H1 (cell line): ENCODE measurements at regions not wholly inside any gene's neighbourhood (a gene's known extent, or its start where the extent isn't known, plus 50 kb on each side); places are given as distances from the start of the nearest gene placed in this dataset.

Source experiments
- CTCF ChIA-PET: fragments of 300-600 bp; sonication (Branson Sonifier 250); formaldehyde crosslinking; loops from one replicate; lab custom pipeline; 2021; ENCODE audit not compliant: partially characterized antibody; lab: Charles Lee
- POLR2A ChIA-PET: fragments of 300-600 bp; sonication (Branson Sonifier 250); formaldehyde crosslinking; loops from one replicate; lab custom pipeline; 2021; ENCODE audit warnings: inconsistent platforms; ENCODE audit not compliant: partially characterized antibody; lab: Charles Lee
- DNase-seq, 2 experiments: peaks; one replicate each; pipeline versions ENCODE4 v3.0.0 to v3.0.0-alpha.2; 2010 to 2022; ENCODE audit warnings: low spot score in 2 of 2, low read depth in 1 of 2, mixed read lengths in 1 of 2
- FAIRE-seq: peaks from 2 replicates; lab custom pipeline; 2011; peaks lifted over from hg19 to GRCh38; lab: Jason Lieb, UNC
- H2AFZ ChIP-seq: 2 replicates; pipeline ENCODE4 v1.8.1; 2012; ENCODE audit warnings: low read length, inconsistent platforms
- H2AK5ac ChIP-seq: 2 replicates; pipeline ENCODE4 v1.6.1; 2013; ENCODE audit warnings: low read depth, low read length
- H2BK120ac ChIP-seq: replicated peaks from 2 replicates; pipeline ENCODE3; 2013; ENCODE audit warnings: low read depth, low read length, inconsistent platforms
- H2BK12ac ChIP-seq: 2 replicates; pipeline ENCODE4 v1.6.1; 2013; ENCODE audit warnings: low read depth, low read length
- H2BK15ac ChIP-seq: 2 replicates; pipeline ENCODE4 v1.6.1; 2013; ENCODE audit warnings: low read length
- H2BK20ac ChIP-seq: 2 replicates; pipeline ENCODE4 v1.6.1; 2013; ENCODE audit warnings: low read length
- H2BK5ac ChIP-seq: 2 replicates; pipeline ENCODE4 v1.6.1; 2013; ENCODE audit warnings: low read depth, low read length
- H3K14ac ChIP-seq: 2 replicates; pipeline ENCODE4 v1.6.1; 2013; ENCODE audit warnings: inconsistent platforms; ENCODE audit not compliant: insufficient read length
- H3K18ac ChIP-seq: 2 replicates; pipeline ENCODE4 v1.6.1; 2013; ENCODE audit warnings: low read length; ENCODE audit errors: extremely low read depth
- H3K23ac ChIP-seq: 2 replicates; pipeline ENCODE4 v1.6.1; 2013; ENCODE audit warnings: inconsistent platforms; ENCODE audit not compliant: insufficient read length
- H3K23me2 ChIP-seq: 2 replicates; pipeline ENCODE4 v1.6.1; 2013; ENCODE audit warnings: low read depth, low read length
- H3K27ac ChIP-seq: 2 replicates; pipeline ENCODE4 v1.6.1; 2011; ENCODE audit warnings: low read depth, low read length, inconsistent platforms
- H3K27me3 ChIP-seq, 4 experiments: replicated peaks in 1 of 4; 1 replicate in 1 of 4; 2 replicates in 3 of 4; pipeline versions ENCODE4 v1.6.1 to v1.8.1; 2011 to 2013; ENCODE audit warnings: low read length in 3 of 4, mild to moderate bottlenecking in 3 of 4, inconsistent platforms in 2 of 4, mixed read lengths in 2 of 4, moderate library complexity in 1 of 4; ENCODE audit not compliant: control insufficient read depth in 3 of 4, insufficient read depth in 3 of 4; ENCODE audit errors: extremely low read depth in 1 of 4
- H3K36me3 ChIP-seq, 4 experiments: 2 replicates each; pipeline versions ENCODE4 v1.6.1 to v1.8.1; 2011 to 2013; ENCODE audit warnings: mild to moderate bottlenecking in 4 of 4, low read length in 3 of 4, moderate library complexity in 2 of 4, control low read depth in 1 of 4, inconsistent platforms in 1 of 4; ENCODE audit not compliant: insufficient read depth in 4 of 4, control insufficient read depth in 2 of 4
- H3K4ac ChIP-seq: replicated peaks from 2 replicates; pipeline ENCODE3; 2013; ENCODE audit warnings: low read length, low read depth, mixed read lengths, inconsistent platforms; ENCODE audit not compliant: insufficient read length
- H3K4me1 ChIP-seq, 4 experiments: replicated peaks in 1 of 4; 1 replicate in 1 of 4; 2 replicates in 3 of 4; pipeline versions ENCODE4 v1.6.1 to v1.8.1; 2011 to 2013; ENCODE audit warnings: low read length in 3 of 4, inconsistent platforms in 2 of 4, mixed read lengths in 1 of 4; ENCODE audit not compliant: insufficient read depth in 4 of 4, control insufficient read depth in 3 of 4
- H3K4me2 ChIP-seq, 2 experiments: 2 replicates each; pipeline versions ENCODE4 v1.6.1 to v1.8.1; 2011 to 2013; ENCODE audit warnings: low read depth in 2 of 2, low read length in 2 of 2, control low read depth in 1 of 2, inconsistent platforms in 1 of 2, mild to moderate bottlenecking in 1 of 2; ENCODE audit not compliant: insufficient read depth in 1 of 2
- H3K4me3 ChIP-seq, 4 experiments: fragments of 200-600, 300-600 bp in 1 of 4; sonication (generic), shearing (Covaris generic), sonication (Bioruptor Twin) in 1 of 4; 2 replicates each; pipeline versions ENCODE4 v1.5.1 to v1.8.1; 2011 to 2016; ENCODE audit warnings: low read length in 4 of 4, low read depth in 3 of 4, control low read depth in 2 of 4, inconsistent platforms in 2 of 4, mild to moderate bottlenecking in 2 of 4, mixed read lengths in 1 of 4, moderate library complexity in 1 of 4; ENCODE audit not compliant: insufficient read depth in 2 of 4; ENCODE audit errors: extremely low read depth in 1 of 4
- H3K56ac ChIP-seq: replicated peaks from 2 replicates; pipeline ENCODE3; 2013; ENCODE audit warnings: low read depth, mild to moderate bottlenecking, mixed read lengths, low read length, inconsistent platforms; ENCODE audit not compliant: insufficient read length
- H3K79me1 ChIP-seq: 2 replicates; pipeline ENCODE4 v1.6.1; 2013; ENCODE audit warnings: low read depth, low read length, control low read depth
- H3K79me2 ChIP-seq, 2 experiments: 2 replicates each; pipeline versions ENCODE4 v1.6.1 to v1.8.1; 2012 to 2013; ENCODE audit warnings: low read length in 2 of 2, mild to moderate bottlenecking in 2 of 2, inconsistent platforms in 1 of 2; ENCODE audit not compliant: insufficient read depth in 2 of 2, control insufficient read depth in 1 of 2
- H3K9ac ChIP-seq, 4 experiments: replicated peaks in 1 of 4; 1 replicate in 1 of 4; 2 replicates in 3 of 4; pipeline versions ENCODE4 v1.6.1 to v1.8.1; 2011 to 2013; ENCODE audit warnings: low read depth in 3 of 4, low read length in 3 of 4, control low read depth in 2 of 4, mild to moderate bottlenecking in 2 of 4, moderate library complexity in 2 of 4, inconsistent platforms in 1 of 4; ENCODE audit errors: extremely low read depth in 1 of 4
- H3K9me3 ChIP-seq, 2 experiments: 2 replicates each; pipeline versions ENCODE4 v1.6.1 to v1.8.1; 2012 to 2013; ENCODE audit warnings: mild to moderate bottlenecking in 2 of 2, moderate library complexity in 2 of 2, control low read depth in 1 of 2, inconsistent platforms in 1 of 2, low read depth in 1 of 2, low read length in 1 of 2, mixed read lengths in 1 of 2; ENCODE audit not compliant: insufficient read depth in 2 of 2
- H4K20me1 ChIP-seq, 2 experiments: replicated peaks in 1 of 2; 2 replicates each; pipeline versions ENCODE3 to v1.8.1; 2011 to 2013; ENCODE audit warnings: inconsistent platforms in 2 of 2, low read length in 2 of 2, mild to moderate bottlenecking in 1 of 2; ENCODE audit not compliant: insufficient read depth in 2 of 2, control insufficient read depth in 1 of 2
- H4K5ac ChIP-seq: 2 replicates; pipeline ENCODE4 v1.6.1; 2013; ENCODE audit warnings: low read length, low read depth, mixed read lengths, inconsistent platforms; ENCODE audit not compliant: insufficient read length
- H4K8ac ChIP-seq: 2 replicates; pipeline ENCODE4 v1.8.0; 2013; ENCODE audit warnings: mild to moderate bottlenecking, moderate library complexity, low read length, inconsistent platforms; ENCODE audit not compliant: insufficient read depth; ENCODE audit errors: extremely low read depth
- H4K91ac ChIP-seq: replicated peaks from 2 replicates; pipeline ENCODE3; 2013; ENCODE audit warnings: low read length, mixed read lengths, inconsistent platforms; ENCODE audit not compliant: insufficient read length
- ASH2L ChIP-seq: fragments of 200-600, 300-600 bp; sonication (generic); IDR thresholded peaks from one replicate; pipeline ENCODE4 v1.7.1; 2017; ENCODE audit warnings: low read length
- CBX8 ChIP-seq: fragments of 300-800, 300-1000 bp; sonication (generic); IDR thresholded peaks from 2 replicates; pipeline ENCODE4 v1.7.1; 2016; ENCODE audit warnings: low read depth, low read length, borderline replicate concordance
- EZH2 ChIP-seq: fragments of 200-600 bp; sonication (generic); IDR thresholded peaks from 2 replicates; pipeline ENCODE4 v1.7.1; 2012; ENCODE audit warnings: low read depth, mild to moderate bottlenecking, moderate library complexity, low read length, inconsistent platforms; ENCODE audit not compliant: severe bottlenecking
- HDAC6 ChIP-seq: IDR thresholded peaks from one replicate; pipeline ENCODE4 v1.7.1; 2012; ENCODE audit warnings: low read depth, mild to moderate bottlenecking, inconsistent platforms, low read length, moderate library complexity
- KDM1A ChIP-seq: fragments of 200-600, 300-600 bp; sonication (generic); IDR thresholded peaks from 2 replicates; pipeline ENCODE4 v1.7.1; 2016; ENCODE audit warnings: mild to moderate bottlenecking, low read length, borderline replicate concordance
- KDM4A ChIP-seq: IDR thresholded peaks from one replicate; pipeline ENCODE4 v1.7.1; 2012; ENCODE audit warnings: low read depth, mild to moderate bottlenecking, moderate library complexity, low read length, inconsistent platforms; ENCODE audit not compliant: severe bottlenecking
- SP2 ChIP-seq: IDR thresholded peaks from 2 replicates; pipeline ENCODE4 v1.6.1; 2012; ENCODE audit warnings: mild to moderate bottlenecking, low read length, inconsistent platforms
- ZNF274 ChIP-seq: IDR thresholded peaks from 2 replicates; pipeline ENCODE4 v1.7.0; 2012; ENCODE audit warnings: low read length, borderline replicate concordance; ENCODE audit errors: extremely low read depth
- WGBS, 2 experiments: shearing (Covaris generic) in 1 of 2; methylation state at CpG; one replicate each; pipeline versions ENCODE4 v1.1.6 to v1.1.7; 2013 to 2015; ENCODE audit warnings: low lambda C conversion rate in 2 of 2, mixed read lengths in 2 of 2, inconsistent platforms in 1 of 2, low coverage in 1 of 2, missing lambda C conversion rate in 1 of 2; ENCODE audit not compliant: insufficient replicate concordance in 2 of 2, insufficient coverage in 1 of 2, insufficient read length in 1 of 2; ENCODE audit errors: extremely low coverage in 1 of 2, missing lambda C conversion rate in 1 of 2; 5-methylcytosine and 5-hydroxymethylcytosine counted together
- TF ChIP-seq, protein P1 (sequence below): IDR thresholded peaks from 2 replicates; pipeline ENCODE4 v1.6.1; 2012; ENCODE audit warnings: low read length, inconsistent platforms

DNA sequence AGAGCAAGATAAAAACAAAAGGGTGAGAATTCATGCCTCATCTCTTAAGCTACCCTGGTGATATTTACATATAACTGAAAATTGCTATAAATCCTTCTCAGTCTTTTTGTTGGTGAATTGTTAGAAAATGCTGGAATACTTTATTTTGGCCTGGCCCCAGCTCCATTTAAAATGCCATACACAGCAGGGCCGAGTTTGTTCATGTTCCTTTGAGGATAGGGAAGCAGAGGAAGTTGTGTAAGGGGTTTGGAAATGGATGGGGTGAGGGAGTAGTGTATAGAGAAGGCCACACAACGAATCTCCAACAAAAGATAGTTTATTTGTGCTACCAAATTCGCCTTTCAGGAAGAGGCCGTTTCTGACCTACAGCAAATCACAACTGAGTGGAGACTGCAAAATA, 78.6 kb upstream of the ADAMTS9 start:
- WGBS, 2 experiments = 79% methylated on average over 4 of the region's 4 CpGs; no CpG with 5 or more reads in 1 of the 2 experiments
- no peak overlapping the region for H3K23ac ChIP-seq
- no peak overlapping the region for H4K91ac ChIP-seq
- H3K9ac ChIP-seq = no peak overlapping the region
- H3K18ac ChIP-seq = no peak overlapping the region
- no peaks in the 10 kb centered on the region for H3K23me2 ChIP-seq
- H2BK120ac ChIP-seq = no peak overlapping the region
- ChIA-PET CTCF (interaction anchor here (0.6 to 2.3 kb wide), 4 partner anchors 77 to 259 kb away, joined by 3 to 6 read pairs (median 3); no protein-coding TSS in a partner anchor), POLR2A (no interaction called here)
- H3K27ac ChIP-seq = no peak overlapping the region
- FAIRE-seq (no peak), DNase-seq (no peak)
- H3K4ac ChIP-seq = no peak overlapping the region
- H3K79me1 ChIP-seq = no peaks in the 10 kb centered on the region
- no peak overlapping the region for H2BK20ac ChIP-seq
- no peaks in the 10 kb centered on the region for H3K79me2 ChIP-seq
- H3K14ac ChIP-seq = no peak overlapping the region
- H3K27me3 ChIP-seq = no peaks in the 10 kb centered on the region; a peak in 1 of 7 replicates
- H2BK5ac ChIP-seq = no peak overlapping the region
- H3K9me3 ChIP-seq = no peaks in the 10 kb centered on the region
- no peak overlapping the region; the same call in 1 of the 2 replicates for H2AFZ ChIP-seq
- no peak overlapping the region for H4K5ac ChIP-seq
- no peaks in the 10 kb centered on the region for H3K36me3 ChIP-seq
- no peak overlapping the region for H3K4me3 ChIP-seq
- H4K8ac ChIP-seq = no peak overlapping the region
- no peak overlapping the region for H2AK5ac ChIP-seq
- H4K20me1 ChIP-seq = no peaks in the 10 kb centered on the region
- peaks cover 0 to 7% (median 1%) of the 10 kb centered on the region in 4 experiments; a peak in 2 of 7 replicates for H3K4me1 ChIP-seq
- H3K4me2 ChIP-seq = no peak overlapping the region
- no peak overlapping the region for H2BK12ac ChIP-seq
- H2BK15ac ChIP-seq = no peak overlapping the region
- H3K56ac ChIP-seq = no peak overlapping the region
- TF ChIP-seq, protein P1, sequence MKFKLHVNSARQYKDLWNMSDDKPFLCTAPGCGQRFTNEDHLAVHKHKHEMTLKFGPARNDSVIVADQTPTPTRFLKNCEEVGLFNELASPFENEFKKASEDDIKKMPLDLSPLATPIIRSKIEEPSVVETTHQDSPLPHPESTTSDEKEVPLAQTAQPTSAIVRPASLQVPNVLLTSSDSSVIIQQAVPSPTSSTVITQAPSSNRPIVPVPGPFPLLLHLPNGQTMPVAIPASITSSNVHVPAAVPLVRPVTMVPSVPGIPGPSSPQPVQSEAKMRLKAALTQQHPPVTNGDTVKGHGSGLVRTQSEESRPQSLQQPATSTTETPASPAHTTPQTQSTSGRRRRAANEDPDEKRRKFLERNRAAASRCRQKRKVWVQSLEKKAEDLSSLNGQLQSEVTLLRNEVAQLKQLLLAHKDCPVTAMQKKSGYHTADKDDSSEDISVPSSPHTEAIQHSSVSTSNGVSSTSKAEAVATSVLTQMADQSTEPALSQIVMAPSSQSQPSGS = no peak
- no peak for TF ChIP-seq KDM1A
- no peak for TF ChIP-seq CBX8
- no peak for TF ChIP-seq HDAC6
- TF ChIP-seq ZNF274 = no peak
- no peak for TF ChIP-seq ASH2L
- TF ChIP-seq KDM4A = no peak
- no peak for TF ChIP-seq SP2
- TF ChIP-seq EZH2 = no peak
